Activated CD4-positive, alpha-beta T cell treated with anti-CD3 and anti-CD28 coated beads for 24 hours (primary cell): ENCODE measurements at regions not wholly inside any gene's neighbourhood (a gene's known extent, or its start where the extent isn't known, plus 50 kb on each side); places are given as distances from the start of the nearest gene placed in this dataset.

ENCODE experiments used
- DNase-seq, 2 donors: peaks; one replicate each; pipeline ENCODE4 v3.0.0-alpha.2; 2020; ENCODE audit warnings: low read depth in 2 of 2

GRCh38 chr15:93656041-93656440, 567.0 kb upstream of the RGMA start:
- no peak for DNase-seq

DNA sequence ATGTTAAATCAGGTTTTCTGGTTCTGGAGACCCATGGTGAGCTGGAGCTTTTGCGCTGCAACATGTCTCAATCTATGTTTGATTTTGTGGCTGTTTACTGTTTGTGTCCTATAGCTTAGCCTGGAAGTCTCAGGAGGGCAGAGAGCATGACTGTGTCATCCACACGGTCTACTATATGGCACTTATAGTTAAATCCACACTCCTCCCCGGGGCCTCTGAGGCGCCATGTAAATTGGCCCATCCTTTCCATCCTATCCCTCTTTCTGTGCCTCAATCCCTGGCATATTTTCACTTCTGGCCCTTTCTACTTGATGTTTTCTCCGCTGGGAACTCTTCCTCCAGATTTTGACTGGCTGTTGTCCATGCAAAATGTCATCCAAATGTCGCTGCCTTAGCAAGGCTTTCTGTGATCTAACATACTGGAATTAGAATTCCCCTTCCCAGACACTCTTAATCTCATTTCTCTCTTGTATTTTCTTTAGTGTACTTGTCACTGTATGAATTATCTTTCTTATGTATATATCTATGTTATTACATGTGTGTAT, 560.8 kb upstream of the RGMA start:
- DNase-seq = no peak

DNA sequence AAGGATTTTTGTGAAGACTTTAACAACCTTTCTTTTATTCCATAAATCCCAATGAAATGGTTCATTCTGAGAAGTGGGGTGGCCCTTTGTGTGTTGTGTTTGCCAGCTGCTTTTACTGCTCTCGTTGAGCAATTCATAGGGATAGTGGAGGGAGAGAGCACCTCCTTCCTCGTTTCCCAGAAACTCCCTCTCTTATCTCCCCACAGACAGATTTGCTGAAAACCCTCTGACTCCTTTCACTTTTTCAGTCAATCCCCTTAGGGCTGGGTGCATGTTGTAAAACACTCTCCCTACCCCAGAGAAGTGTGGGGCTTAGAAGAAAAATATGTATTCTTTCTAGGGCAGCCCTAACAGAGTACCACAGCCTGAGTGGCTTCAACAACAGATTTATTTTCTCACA, 557.2 kb upstream of the RGMA start:
- DNase-seq = no peak

- no peak for DNase-seq
Measured at GRCh38 chr15:93645594-93645993, 556.6 kb upstream of the RGMA start.

- DNase-seq = no peak
Measured at GRCh38 chr15:93644595-93644994, 555.6 kb upstream of the RGMA start.

DNA sequence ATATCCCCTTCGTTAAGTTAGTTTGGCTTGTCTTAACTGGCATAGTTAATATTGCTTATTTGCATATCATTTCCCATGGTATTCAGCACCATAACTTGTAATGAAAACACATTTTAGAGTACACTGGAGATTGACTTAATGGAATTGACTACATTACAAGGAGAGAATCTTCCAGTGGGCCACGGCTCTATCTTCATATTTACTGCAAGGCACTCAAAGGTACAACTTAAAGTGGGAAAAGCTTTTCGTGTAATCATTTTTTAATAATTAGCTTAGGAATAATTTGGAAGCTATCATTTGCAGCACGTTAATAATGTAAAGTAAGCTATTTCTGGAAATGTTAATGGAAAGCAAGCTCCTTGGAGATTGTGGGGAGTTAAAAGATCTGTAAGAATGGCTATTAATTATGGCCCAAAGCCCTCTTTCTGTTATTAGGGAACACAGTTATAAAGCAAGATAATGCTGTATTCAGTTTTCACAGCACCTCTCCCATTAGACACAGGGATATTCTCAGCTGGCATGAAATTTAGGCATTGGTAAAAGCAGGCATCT, 551.5 kb upstream of the RGMA start:
- DNase-seq = no peak

DNA sequence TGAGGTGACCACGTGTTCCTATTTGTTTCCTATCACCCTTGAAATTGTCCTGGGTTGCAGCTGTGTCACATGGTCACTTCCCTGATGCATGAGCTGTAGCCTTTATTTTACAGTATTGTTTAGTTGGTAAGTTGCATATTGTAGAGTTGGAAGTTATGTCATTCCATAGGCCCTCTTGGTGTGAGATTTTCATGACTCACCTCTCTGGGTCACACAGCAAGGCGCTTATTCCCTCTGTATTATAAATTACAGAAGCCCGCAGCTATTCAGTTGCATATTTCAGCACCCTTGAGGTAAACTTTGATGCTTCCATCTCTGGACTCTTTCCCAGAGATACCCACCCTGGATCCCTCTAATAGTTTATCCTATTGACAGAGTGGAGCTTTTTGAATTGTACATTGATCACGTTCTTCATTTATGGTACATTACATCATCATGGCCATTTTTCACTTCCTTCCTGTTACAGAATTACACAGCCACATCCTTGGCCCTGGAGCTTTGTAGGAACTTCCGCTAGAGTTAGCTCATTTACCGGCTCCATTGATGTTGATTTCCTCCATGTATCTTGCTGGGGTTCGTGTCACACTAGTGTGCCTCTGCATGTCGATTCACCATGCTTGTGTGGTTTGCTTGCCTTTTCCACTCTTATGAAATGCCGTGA, 543.1 kb upstream of the RGMA start:
- no peak for DNase-seq

DNA sequence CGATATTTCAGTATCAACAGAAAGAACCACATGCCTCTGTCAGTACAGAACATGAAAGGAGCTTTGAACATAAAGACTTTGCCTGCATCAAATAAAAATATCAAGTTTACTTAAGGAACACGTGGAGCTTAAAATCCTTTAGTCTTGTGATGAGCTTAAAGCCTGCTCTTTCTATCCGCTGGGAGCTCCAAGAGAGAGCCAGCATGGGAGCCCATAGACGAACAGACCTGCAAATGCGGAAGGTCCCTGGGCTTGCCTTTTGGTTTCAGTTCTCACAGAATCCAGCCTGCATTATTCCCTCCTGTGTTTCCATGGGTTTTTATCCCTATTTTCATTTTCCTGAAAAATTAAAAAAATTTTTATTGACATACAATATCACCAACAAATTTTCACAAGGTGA, 530.6 kb upstream of the RGMA start:
- DNase-seq = no peak

DNA sequence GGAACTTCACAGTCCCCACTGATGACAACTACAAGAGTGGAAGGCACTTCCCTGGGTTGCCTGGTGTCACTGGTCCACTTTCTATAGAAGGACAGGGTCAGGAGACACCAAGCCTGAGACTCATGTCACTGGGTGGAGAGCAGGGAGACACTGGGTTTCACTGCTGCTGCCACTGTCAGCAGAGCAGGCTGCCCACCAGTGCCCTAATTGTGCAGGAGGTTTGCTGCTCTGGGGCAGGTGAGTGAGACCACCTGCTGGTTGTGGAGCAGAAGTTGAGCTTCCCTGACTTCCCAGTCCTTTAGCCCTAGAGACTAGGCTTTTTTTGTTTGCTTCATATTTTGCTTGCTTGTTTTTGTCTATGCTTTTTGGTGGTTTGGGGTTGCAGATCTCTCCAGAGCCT, 528.4 kb upstream of the RGMA start:
- no peak for DNase-seq

- DNase-seq = no peak
Measured at GRCh38 chr15:93614386-93615104, 525.5 kb upstream of the RGMA start.

DNA sequence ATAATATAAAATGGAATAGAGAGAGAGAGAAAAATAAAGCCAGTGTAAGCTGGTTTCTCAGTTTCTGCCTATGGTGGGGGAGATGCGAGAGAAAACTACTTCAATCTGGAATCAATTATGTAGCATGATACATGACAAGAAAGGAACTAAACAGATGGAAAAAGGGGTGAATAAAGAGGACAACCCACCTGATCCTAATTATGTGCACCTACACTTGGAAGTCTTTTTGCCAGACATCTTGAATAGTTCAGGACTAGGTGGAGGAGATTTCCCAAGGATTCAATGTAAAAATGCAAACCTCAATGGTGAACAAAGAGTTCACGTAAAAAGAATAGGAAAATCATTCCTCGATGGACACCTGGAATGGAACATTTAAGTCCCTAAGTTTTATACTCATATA, 524.4 kb upstream of the RGMA start:
- DNase-seq = no peak

- no peak for DNase-seq
Measured at GRCh38 chr15:93612953-93613352, 523.9 kb upstream of the RGMA start.

- DNase-seq = no peak
Measured at GRCh38 chr15:93610944-93611343, 521.9 kb upstream of the RGMA start.

GRCh38 chr15:93608643-93609148, 519.7 kb upstream of the RGMA start:
- DNase-seq = no peak

DNA sequence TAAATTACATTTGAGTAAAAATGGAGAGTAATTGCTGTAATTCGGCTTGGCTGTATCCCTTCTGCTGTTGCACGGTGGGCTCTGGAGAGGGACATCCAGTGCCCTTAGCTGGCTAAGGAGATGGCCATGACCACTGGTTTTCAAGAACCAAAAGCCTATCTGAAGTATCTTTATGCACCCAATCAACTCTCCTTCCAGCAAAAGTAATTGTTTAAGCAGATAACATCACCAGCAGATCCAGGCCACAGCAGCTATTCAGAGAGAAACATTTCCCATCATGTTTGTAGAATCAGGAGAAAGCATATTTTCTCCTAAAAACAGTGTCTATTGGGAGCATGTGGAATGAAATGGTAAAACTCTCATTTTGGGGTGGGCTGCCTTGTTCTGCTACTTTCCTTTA, 514.5 kb upstream of the RGMA start:
- DNase-seq = no peak

GRCh38 chr15:93587059-93587521, 498.1 kb upstream of the RGMA start:
- no peak for DNase-seq

GRCh38 chr15:93585012-93585411, 496.0 kb upstream of the RGMA start:
- DNase-seq = no peak

- no peak for DNase-seq
Measured at GRCh38 chr15:93583968-93584367, 495.0 kb upstream of the RGMA start.

GRCh38 chr15:93583552-93583951, 494.5 kb upstream of the RGMA start:
- DNase-seq = no peak

DNA sequence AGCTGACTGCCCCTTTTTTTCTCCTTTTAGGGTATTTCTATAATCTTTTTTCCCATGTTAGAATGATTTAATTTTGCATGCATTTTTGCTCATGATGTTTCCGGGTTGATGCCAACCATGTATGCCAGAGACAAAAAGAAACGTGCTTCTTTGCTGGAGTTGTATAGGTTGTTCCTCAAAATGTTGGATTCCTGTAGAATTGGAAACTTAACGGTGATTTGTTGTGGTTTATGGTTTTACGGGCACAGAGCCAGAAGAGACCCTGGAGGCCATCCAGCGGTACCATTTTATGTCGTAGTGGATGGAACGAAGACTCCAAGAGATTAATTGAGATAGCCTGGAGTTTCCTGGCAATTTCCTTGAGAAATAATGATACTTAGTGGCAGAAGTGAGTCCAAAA, 481.5 kb upstream of the RGMA start:
- no peak for DNase-seq

GRCh38 chr15:93566762-93567161, 477.8 kb upstream of the RGMA start:
- no peak for DNase-seq

- no peak for DNase-seq
Measured at GRCh38 chr15:93565201-93565600, 476.2 kb upstream of the RGMA start.

DNA sequence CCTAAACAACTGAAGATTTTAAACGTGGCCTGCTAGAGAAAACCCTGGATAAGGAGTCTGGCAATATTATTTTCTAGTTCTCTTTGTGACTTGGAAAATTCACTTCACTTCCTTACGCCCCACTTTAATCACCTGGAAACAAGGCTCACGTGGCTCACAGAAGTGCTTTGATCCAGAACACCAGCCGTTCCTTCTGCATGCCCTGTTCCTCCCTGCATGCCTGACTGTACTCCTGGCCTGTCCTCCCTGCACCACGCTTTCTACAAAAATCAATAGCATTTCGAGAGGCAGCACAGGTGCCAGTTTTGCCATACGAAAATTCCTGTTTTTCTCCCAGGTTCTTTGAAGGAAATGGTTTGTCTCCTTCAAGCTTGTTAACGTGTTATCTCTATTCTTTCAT, 474.2 kb upstream of the RGMA start:
- DNase-seq = no peak
